NCI-H146 treated with DMSO at 0.1 percent for 48 hours (cell line): ENCODE measurements at regions not wholly inside any gene's neighbourhood (a gene's known extent, or its start where the extent isn't known, plus 50 kb on each side); places are given as distances from the start of the nearest gene placed in this dataset.

ENCODE experiments used
- DNase-seq: peaks from one replicate; lab custom pipeline; 2025; ENCODE audit not compliant: unreplicated experiment; lab: John Stamatoyannopoulos, UW

- DNase-seq = no peak
Measured at GRCh38 chr3:154976072-154976983, 103.8 kb upstream of the MME start.

GRCh38 chr3:154973851-154974250, 106.3 kb upstream of the MME start:
- no peak for DNase-seq

GRCh38 chr3:154972951-154973350, 107.2 kb upstream of the MME start:
- DNase-seq = no peak

GRCh38 chr3:154971771-154972326, 108.3 kb upstream of the MME start:
- DNase-seq = no peak

- no peak for DNase-seq
Measured at GRCh38 chr3:154971341-154971740, 108.8 kb upstream of the MME start.

GRCh38 chr3:154970797-154971196, 109.3 kb upstream of the MME start:
- no peak for DNase-seq

- no peak for DNase-seq
Measured at GRCh38 chr3:154969366-154969765, 110.8 kb upstream of the MME start.

GRCh38 chr3:154967090-154967489, 113.0 kb upstream of the MME start:
- DNase-seq = no peak

GRCh38 chr3:154956815-154957214, 123.3 kb upstream of the MME start:
- no peak for DNase-seq

- DNase-seq = no peak
Measured at GRCh38 chr3:154955907-154956533, 124.1 kb upstream of the MME start.

GRCh38 chr3:154954757-154955156, 125.4 kb upstream of the MME start:
- no peak for DNase-seq

GRCh38 chr3:154953538-154953937, 126.6 kb upstream of the MME start:
- no peak for DNase-seq

- DNase-seq = no peak
Measured at GRCh38 chr3:154952553-154952952, 127.6 kb upstream of the MME start.

GRCh38 chr3:154943981-154944380, 136.1 kb upstream of the MME start:
- DNase-seq = no peak

- DNase-seq = no peak
Measured at GRCh38 chr3:154942827-154943226, 137.3 kb upstream of the MME start.

- DNase-seq = no peak
Measured at GRCh38 chr3:154936196-154936595, 143.9 kb upstream of the MME start.

- no peak for DNase-seq
Measured at GRCh38 chr3:154933581-154933980, 146.5 kb upstream of the MME start.

GRCh38 chr3:154932633-154933032, 147.5 kb upstream of the MME start:
- no peak for DNase-seq

GRCh38 chr3:154931484-154931883, 148.6 kb upstream of the MME start:
- DNase-seq = no peak

GRCh38 chr3:154926721-154927120, 153.4 kb upstream of the MME start:
- DNase-seq = no peak

- DNase-seq = no peak
Measured at GRCh38 chr3:154921351-154921750, 158.8 kb upstream of the MME start.

- DNase-seq = no peak
Measured at GRCh38 chr3:154919226-154919625, 160.9 kb upstream of the MME start.
